Kidney (tissue), 13 donors: ENCODE measurements at regions not wholly inside any gene's neighbourhood (a gene's known extent, or its start where the extent isn't known, plus 50 kb on each side); places are given as distances from the start of the nearest gene placed in this dataset.

ENCODE experiments used
- DNase-seq, 5 donors: peaks; one replicate each; pipeline ENCODE4 v3.0.0-alpha.2; 2013 to 2020
- FAIRE-seq: peaks from 2 replicates; lab custom pipeline; 2012; peaks lifted over from hg19 to GRCh38; lab: Jason Lieb, UNC
- H3K27ac ChIP-seq, 2 donors: one replicate each; pipeline ENCODE4 v1.7.0; 2013; ENCODE audit warnings: low read depth in 2 of 2, low read length in 2 of 2, inconsistent platforms in 1 of 2
- H3K27me3 ChIP-seq: one replicate; pipeline ENCODE4 v1.7.1; 2013; ENCODE audit warnings: low read length, inconsistent platforms; ENCODE audit not compliant: control insufficient read depth, insufficient read depth
- H3K36me3 ChIP-seq, 3 donors: one replicate each; pipeline versions ENCODE4 v1.7.0 to v1.7.1; 2013; ENCODE audit warnings: low read length in 3 of 3, control low read depth in 1 of 3, inconsistent platforms in 1 of 3; ENCODE audit not compliant: insufficient read depth in 3 of 3, control insufficient read depth in 2 of 3
- H3K4me1 ChIP-seq, 3 donors: one replicate each; pipeline versions ENCODE4 v1.7.0 to v1.7.1; 2013; ENCODE audit warnings: low read length in 3 of 3, inconsistent platforms in 1 of 3, low read depth in 1 of 3; ENCODE audit not compliant: control insufficient read depth in 2 of 3, insufficient read depth in 2 of 3
- H3K4me3 ChIP-seq, 3 donors: one replicate each; pipeline versions ENCODE4 v1.7.0 to v1.8.1; 2013; ENCODE audit warnings: low read length in 3 of 3, control low read depth in 1 of 3, inconsistent platforms in 1 of 3
- H3K9ac ChIP-seq, 3 donors: one replicate each; pipeline versions ENCODE4 v1.7.0 to v1.7.1; 2013; ENCODE audit warnings: low read length in 3 of 3, control low read depth in 1 of 3, inconsistent platforms in 1 of 3
- H3K9me3 ChIP-seq, 3 donors: one replicate each; pipeline versions ENCODE4 v1.7.0 to v1.7.1; 2013; ENCODE audit warnings: low read length in 3 of 3, control low read depth in 1 of 3, inconsistent platforms in 1 of 3; ENCODE audit not compliant: control insufficient read depth in 2 of 3, insufficient read depth in 1 of 3
- intact Hi-C: fragments of 100-400 bp; cut with DNase I; formaldehyde crosslinking; loops from one replicate; pipeline ENCODE4 v1.11.1; 2022
- TF ChIP-seq, protein P1 (sequence below): IDR thresholded peaks from 3 replicates; pipeline ENCODE4 v1.5.1; 2012; ENCODE audit warnings: mild to moderate bottlenecking, moderate library complexity, borderline replicate concordance; ENCODE audit not compliant: insufficient read depth; ENCODE audit errors: extremely low read depth
- donor health status: control.
- donor health status: control.
- donor health status: control.
- donor health status: control.
- donor health status: control.
- donor health status: DM: yes; HTN: yes; CAD: no.
- donor health status: Normal renal cell carcinoma (clear cell type).

DNA sequence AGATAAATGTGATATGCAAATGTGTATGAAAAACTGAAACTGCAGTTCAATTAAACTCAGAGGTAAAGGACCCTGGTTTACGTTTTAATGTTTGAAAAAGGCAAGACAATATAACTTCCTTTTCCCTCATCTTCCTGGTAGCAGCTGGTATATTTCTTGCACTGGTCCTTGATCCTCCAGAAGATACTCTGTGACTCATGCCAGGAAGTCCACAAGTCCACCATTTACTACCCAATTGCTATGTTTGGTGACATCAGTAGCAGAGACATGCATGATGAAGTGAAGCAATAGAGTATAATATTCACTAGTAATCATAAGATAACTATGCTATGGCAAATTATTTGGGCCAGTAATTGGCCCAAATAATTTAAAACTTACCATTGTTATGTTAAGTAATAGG lies 774.5 kb upstream of the NEGR1 start:
- FAIRE-seq, result no peak
- TF ChIP-seq, protein P1, sequence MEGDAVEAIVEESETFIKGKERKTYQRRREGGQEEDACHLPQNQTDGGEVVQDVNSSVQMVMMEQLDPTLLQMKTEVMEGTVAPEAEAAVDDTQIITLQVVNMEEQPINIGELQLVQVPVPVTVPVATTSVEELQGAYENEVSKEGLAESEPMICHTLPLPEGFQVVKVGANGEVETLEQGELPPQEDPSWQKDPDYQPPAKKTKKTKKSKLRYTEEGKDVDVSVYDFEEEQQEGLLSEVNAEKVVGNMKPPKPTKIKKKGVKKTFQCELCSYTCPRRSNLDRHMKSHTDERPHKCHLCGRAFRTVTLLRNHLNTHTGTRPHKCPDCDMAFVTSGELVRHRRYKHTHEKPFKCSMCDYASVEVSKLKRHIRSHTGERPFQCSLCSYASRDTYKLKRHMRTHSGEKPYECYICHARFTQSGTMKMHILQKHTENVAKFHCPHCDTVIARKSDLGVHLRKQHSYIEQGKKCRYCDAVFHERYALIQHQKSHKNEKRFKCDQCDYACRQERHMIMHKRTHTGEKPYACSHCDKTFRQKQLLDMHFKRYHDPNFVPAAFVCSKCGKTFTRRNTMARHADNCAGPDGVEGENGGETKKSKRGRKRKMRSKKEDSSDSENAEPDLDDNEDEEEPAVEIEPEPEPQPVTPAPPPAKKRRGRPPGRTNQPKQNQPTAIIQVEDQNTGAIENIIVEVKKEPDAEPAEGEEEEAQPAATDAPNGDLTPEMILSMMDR, result no peak
- intact Hi-C loops, result no loop called here

DNA sequence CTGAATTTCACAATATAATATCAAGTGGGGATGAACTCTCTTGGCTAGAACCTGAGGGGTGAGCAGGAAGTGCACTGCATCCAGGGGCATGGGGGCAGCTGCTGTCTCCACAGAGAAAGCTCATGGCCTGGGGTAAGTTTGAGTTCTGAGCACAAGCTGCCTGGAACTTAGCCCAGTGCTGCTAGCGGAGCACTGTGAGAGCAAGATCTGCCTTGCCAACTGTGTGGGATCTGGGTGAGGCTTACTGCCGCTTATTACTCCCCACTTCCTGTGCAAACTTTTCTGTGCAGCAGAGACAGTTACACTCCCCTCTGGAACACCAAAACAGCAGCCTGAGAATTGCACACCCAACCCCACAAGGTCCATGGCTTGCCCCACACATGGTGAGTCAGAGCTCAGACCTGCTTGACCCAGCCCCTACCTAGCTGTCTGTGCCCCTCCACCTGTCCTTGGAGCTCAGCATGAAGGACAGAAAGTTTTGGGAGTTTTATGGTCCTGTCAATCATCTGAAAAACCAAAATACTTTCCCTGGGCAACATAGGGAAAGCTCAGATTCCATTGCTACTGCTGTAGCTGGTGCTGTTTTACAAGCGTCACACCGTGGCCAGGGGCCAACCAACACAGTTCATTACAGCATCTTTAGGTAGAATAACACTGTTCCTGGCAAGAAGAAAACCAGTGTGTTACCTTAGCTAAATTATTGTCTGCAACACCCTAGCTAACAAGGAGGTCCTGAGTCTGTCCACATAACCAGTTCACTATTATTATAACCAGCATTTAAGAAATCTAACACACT lies 762.1 kb upstream of the NEGR1 start:
- H3K36me3 ChIP-seq, result no peaks in the 10 kb centered on the region
- no peak overlapping the region for H3K4me3 ChIP-seq
- no peak overlapping the region for H3K27ac ChIP-seq
- H3K9me3 ChIP-seq, result no peaks in the 10 kb centered on the region
- TF ChIP-seq, protein P1, result no peak
- no peak overlapping the region for H3K9ac ChIP-seq
- no peaks in the 10 kb centered on the region for H3K4me1 ChIP-seq
- FAIRE-seq (no peak), DNase-seq (no peak)
- H3K27me3 ChIP-seq, result no peaks in the 10 kb centered on the region
- intact Hi-C loops, result no loop called here

More for the DNA sequence above, 774.5 kb upstream of the NEGR1 start:
- Histone ChIP-seq H3K4me3 (no peak overlapping the region), H3K36me3 (no peaks in the 10 kb centered on the region), H3K27me3 (no peaks in the 10 kb centered on the region), H3K9ac (no peak overlapping the region), H3K27ac (no peak overlapping the region), H3K4me1 (no peaks in the 10 kb centered on the region), H3K9me3 (peaks cover 0 to 3% (median 0%) of the 10 kb centered on the region in 3 donors)
- no peak for DNase-seq

DNA sequence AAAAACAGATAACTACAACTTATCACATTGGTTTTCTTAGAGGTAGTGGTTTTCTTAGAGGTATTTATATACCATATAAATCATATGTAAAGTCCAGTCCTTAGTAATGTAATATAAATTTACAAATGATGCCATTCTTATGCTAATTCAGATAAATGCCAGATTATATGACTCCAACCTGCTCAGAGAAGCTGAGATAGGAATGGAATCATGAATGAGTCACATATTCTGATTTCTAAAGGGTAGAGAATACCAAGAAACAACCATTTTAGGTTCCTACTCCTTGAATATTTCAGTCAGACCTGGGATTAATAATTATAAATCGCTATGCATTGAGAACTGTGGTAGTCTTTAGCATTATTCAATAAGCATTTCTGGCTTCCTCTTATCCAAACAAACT lies 760.1 kb upstream of the NEGR1 start:
- FAIRE-seq (no peak), DNase-seq (no peak)
- Histone ChIP-seq H3K9ac (no peak overlapping the region), H3K27me3 (no peaks in the 10 kb centered on the region), H3K36me3 (no peaks in the 10 kb centered on the region), H3K9me3 (no peaks in the 10 kb centered on the region), H3K27ac (no peak overlapping the region), H3K4me3 (no peak overlapping the region), H3K4me1 (no peaks in the 10 kb centered on the region)
- intact Hi-C loops, result no loop called here
- TF ChIP-seq, protein P1, result no peak
